HepG2 (cell line): ENCODE measurements at regions not wholly inside any gene's neighbourhood (a gene's known extent, or its start where the extent isn't known, plus 50 kb on each side); places are given as distances from the start of the nearest gene placed in this dataset.
A peak's percentile ranks its signal among the peaks of the same experiment; 100 is the strongest.

Experiments
- ARID2 ChIP-seq: sonication (generic); formaldehyde crosslinking; IDR thresholded peaks from 2 replicates; pipeline ENCODE4 v1.8.1; 2022; ENCODE audit warnings: mild to moderate bottlenecking, missing genetic modification reagents, borderline replicate concordance
- BCL6 ChIP-seq: IDR thresholded peaks from 2 replicates; pipeline ENCODE4 v1.6.1; 2016; ENCODE audit warnings: missing genetic modification reagents, missing compliant biosample characterization
- ETV6 ChIP-seq: sonication (generic); formaldehyde crosslinking; conservative IDR thresholded peaks from 2 replicates; pipeline ENCODE4 v1.4.0; 2020; ENCODE audit warnings: missing genetic modification reagents
- FOXO1 ChIP-seq: sonication (generic); formaldehyde crosslinking; IDR thresholded peaks from 2 replicates; pipeline ENCODE4 v1.4.0; 2020; ENCODE audit warnings: missing genetic modification reagents
- ISL2 ChIP-seq: sonication (generic); formaldehyde crosslinking; IDR thresholded peaks from 2 replicates; pipeline ENCODE4 v1.5.0; 2020; ENCODE audit warnings: missing genetic modification reagents
- NR2F6 ChIP-seq, 2 experiments: IDR thresholded peaks; 2 replicates each; pipeline ENCODE4 v1.6.1; 2016; ENCODE audit warnings: antibody characterized with exemption in 1 of 2, mild to moderate bottlenecking in 1 of 2
- PAX8 ChIP-seq: sonication (generic); formaldehyde crosslinking; IDR thresholded peaks from 2 replicates; pipeline ENCODE4 v1.8.0; 2022; ENCODE audit warnings: mild to moderate bottlenecking, missing genetic modification reagents, borderline replicate concordance
- PHF5A ChIP-seq: IDR thresholded peaks from one replicate; pipeline ENCODE4 v1.6.1; 2018; ENCODE audit warnings: low read depth, missing genetic modification reagents; ENCODE audit not compliant: unreplicated experiment
- RARA ChIP-seq: IDR thresholded peaks from 2 replicates; pipeline ENCODE4 v1.6.1; 2016; ENCODE audit warnings: missing genetic modification reagents, missing compliant biosample characterization
- RXRA ChIP-seq: sonication (generic); formaldehyde crosslinking; IDR thresholded peaks from 2 replicates; pipeline ENCODE4 v1.5.1; 2020; ENCODE audit warnings: missing genetic modification reagents
- SMYD3 ChIP-seq: sonication (generic); formaldehyde crosslinking; IDR thresholded peaks from 2 replicates; pipeline ENCODE4 v1.8.1; 2023; ENCODE audit warnings: mild to moderate bottlenecking, missing genetic modification reagents
- SNAPC5 ChIP-seq: sonication (generic); formaldehyde crosslinking; IDR thresholded peaks from 2 replicates; pipeline ENCODE4 v1.8.1; 2023; ENCODE audit warnings: mild to moderate bottlenecking, missing genetic modification reagents, borderline replicate concordance
- SOX5 ChIP-seq: IDR thresholded peaks from 2 replicates; pipeline ENCODE4 v1.6.1; 2016; ENCODE audit warnings: borderline replicate concordance
- SP5 ChIP-seq: IDR thresholded peaks from 2 replicates; pipeline ENCODE4 v1.6.1; 2016; ENCODE audit warnings: low read depth, borderline replicate concordance
- ZBTB3 ChIP-seq: sonication (generic); formaldehyde crosslinking; IDR thresholded peaks from 2 replicates; pipeline ENCODE4 v1.4.0; 2020; ENCODE audit warnings: low read depth, mild to moderate bottlenecking, moderate library complexity, missing genetic modification reagents, borderline replicate concordance
- ZNF331 ChIP-seq: sonication (generic); formaldehyde crosslinking; IDR thresholded peaks from 2 replicates; pipeline ENCODE4 v1.4.0; 2020; ENCODE audit warnings: missing genetic modification reagents
- ZNF75D ChIP-seq: sonication (generic); formaldehyde crosslinking; IDR thresholded peaks from 2 replicates; pipeline ENCODE4 v1.8.1; 2023; ENCODE audit warnings: missing genetic modification reagents, mild to moderate bottlenecking, borderline replicate concordance
- ZNF768 ChIP-seq: sonication (generic); formaldehyde crosslinking; IDR thresholded peaks from 2 replicates; pipeline ENCODE4 v1.4.0; 2020; ENCODE audit warnings: missing genetic modification reagents
- ZNF883 ChIP-seq: sonication (generic); formaldehyde crosslinking; IDR thresholded peaks from 2 replicates; pipeline ENCODE4 v1.5.1; 2020; ENCODE audit warnings: mild to moderate bottlenecking, missing genetic modification reagents; ENCODE audit errors: not compliant biosample characterization
- ZZZ3 ChIP-seq: sonication (generic); formaldehyde crosslinking; IDR thresholded peaks from 2 replicates; pipeline ENCODE4 v1.4.0; 2020; ENCODE audit warnings: missing genetic modification reagents, mild to moderate bottlenecking, borderline replicate concordance
- TF ChIP-seq, protein P1 (sequence below): sonication (generic); formaldehyde crosslinking; IDR thresholded peaks from 2 replicates; pipeline ENCODE4 v1.5.0; 2020; ENCODE audit warnings: mild to moderate bottlenecking, missing genetic modification reagents
- TF ChIP-seq, protein P2 (sequence below): sonication (generic); formaldehyde crosslinking; IDR thresholded peaks from 2 replicates; pipeline ENCODE4 v1.4.0; 2020; ENCODE audit warnings: mild to moderate bottlenecking, missing genetic modification reagents
- TF ChIP-seq, protein P3 (sequence below): sonication (generic); formaldehyde crosslinking; IDR thresholded peaks from 2 replicates; pipeline ENCODE4 v1.5.1; 2020; ENCODE audit warnings: mild to moderate bottlenecking, missing genetic modification reagents, moderate library complexity

DNA sequence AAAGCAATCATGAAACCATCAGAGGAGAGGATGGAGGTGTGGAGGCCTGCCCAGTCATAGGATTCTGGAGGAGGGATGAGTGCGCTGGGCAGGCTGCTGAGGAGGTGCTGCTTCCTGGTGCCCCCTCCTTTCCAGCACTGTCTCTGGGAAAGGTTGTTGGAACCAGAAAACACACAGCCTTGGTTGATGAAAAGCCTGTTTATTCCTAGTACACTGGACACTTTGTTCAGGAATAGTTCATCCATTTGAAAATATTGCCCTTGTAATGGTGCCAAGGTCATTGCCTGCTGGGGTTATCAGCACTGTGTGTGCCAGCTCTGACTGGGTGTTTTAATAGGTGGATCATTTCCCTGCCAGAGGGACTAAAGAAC is 83.7 kb upstream of the ARMC2 start (continued):
- TF ChIP-seq ISL2 (peak; percentile 58; the same call in 1 of the 2 replicates), ZBTB3 (CRISPR knock-in tag) (no peak), SP5 (CRISPR knock-in tag) (peak; percentile 45; the same call in 1 of the 2 replicates), NR2F6 (IDR thresholded peaks at IDR 0.05) (peak; percentile 80), NR2F6 (CRISPR knock-in tag; IDR thresholded peaks at IDR 0.05) (peak; percentile 82), SMYD3 (CRISPR knock-in tag) (no peak), SNAPC5 (no peak), FOXO1 (CRISPR knock-in tag) (peak; percentile 82), PHF5A (CRISPR knock-in tag) (no peak), PAX8 (CRISPR knock-in tag) (0 out of 2 replicates have a peak, but pooled peaks have one; percentile 11), ZNF75D (no peak), BCL6 (CRISPR knock-in tag) (peak; percentile 82), ZNF331 (CRISPR knock-in tag) (no peak), RXRA (CRISPR knock-in tag) (peak; percentile 63), ETV6 (no peak), ZNF768 (CRISPR knock-in tag) (peak; percentile 87), ARID2 (CRISPR knock-in tag) (no peak), RARA (CRISPR knock-in tag) (peak; percentile 63), ZNF883 (CRISPR knock-in tag) (no peak), SOX5 (peak; percentile 62; the same call in 1 of the 2 replicates), ZZZ3 (CRISPR knock-in tag) (no peak)
- TF ChIP-seq, protein P1, sequence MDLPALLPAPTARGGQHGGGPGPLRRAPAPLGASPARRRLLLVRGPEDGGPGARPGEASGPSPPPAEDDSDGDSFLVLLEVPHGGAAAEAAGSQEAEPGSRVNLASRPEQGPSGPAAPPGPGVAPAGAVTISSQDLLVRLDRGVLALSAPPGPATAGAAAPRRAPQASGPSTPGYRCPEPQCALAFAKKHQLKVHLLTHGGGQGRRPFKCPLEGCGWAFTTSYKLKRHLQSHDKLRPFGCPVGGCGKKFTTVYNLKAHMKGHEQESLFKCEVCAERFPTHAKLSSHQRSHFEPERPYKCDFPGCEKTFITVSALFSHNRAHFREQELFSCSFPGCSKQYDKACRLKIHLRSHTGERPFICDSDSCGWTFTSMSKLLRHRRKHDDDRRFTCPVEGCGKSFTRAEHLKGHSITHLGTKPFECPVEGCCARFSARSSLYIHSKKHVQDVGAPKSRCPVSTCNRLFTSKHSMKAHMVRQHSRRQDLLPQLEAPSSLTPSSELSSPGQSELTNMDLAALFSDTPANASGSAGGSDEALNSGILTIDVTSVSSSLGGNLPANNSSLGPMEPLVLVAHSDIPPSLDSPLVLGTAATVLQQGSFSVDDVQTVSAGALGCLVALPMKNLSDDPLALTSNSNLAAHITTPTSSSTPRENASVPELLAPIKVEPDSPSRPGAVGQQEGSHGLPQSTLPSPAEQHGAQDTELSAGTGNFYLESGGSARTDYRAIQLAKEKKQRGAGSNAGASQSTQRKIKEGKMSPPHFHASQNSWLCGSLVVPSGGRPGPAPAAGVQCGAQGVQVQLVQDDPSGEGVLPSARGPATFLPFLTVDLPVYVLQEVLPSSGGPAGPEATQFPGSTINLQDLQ (CRISPR knock-in tag), result no peak
- TF ChIP-seq, protein P2, sequence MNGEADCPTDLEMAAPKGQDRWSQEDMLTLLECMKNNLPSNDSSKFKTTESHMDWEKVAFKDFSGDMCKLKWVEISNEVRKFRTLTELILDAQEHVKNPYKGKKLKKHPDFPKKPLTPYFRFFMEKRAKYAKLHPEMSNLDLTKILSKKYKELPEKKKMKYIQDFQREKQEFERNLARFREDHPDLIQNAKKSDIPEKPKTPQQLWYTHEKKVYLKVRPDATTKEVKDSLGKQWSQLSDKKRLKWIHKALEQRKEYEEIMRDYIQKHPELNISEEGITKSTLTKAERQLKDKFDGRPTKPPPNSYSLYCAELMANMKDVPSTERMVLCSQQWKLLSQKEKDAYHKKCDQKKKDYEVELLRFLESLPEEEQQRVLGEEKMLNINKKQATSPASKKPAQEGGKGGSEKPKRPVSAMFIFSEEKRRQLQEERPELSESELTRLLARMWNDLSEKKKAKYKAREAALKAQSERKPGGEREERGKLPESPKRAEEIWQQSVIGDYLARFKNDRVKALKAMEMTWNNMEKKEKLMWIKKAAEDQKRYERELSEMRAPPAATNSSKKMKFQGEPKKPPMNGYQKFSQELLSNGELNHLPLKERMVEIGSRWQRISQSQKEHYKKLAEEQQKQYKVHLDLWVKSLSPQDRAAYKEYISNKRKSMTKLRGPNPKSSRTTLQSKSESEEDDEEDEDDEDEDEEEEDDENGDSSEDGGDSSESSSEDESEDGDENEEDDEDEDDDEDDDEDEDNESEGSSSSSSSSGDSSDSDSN, result peak; percentile 70; the same call in 1 of the 2 replicates
- TF ChIP-seq, protein P3, sequence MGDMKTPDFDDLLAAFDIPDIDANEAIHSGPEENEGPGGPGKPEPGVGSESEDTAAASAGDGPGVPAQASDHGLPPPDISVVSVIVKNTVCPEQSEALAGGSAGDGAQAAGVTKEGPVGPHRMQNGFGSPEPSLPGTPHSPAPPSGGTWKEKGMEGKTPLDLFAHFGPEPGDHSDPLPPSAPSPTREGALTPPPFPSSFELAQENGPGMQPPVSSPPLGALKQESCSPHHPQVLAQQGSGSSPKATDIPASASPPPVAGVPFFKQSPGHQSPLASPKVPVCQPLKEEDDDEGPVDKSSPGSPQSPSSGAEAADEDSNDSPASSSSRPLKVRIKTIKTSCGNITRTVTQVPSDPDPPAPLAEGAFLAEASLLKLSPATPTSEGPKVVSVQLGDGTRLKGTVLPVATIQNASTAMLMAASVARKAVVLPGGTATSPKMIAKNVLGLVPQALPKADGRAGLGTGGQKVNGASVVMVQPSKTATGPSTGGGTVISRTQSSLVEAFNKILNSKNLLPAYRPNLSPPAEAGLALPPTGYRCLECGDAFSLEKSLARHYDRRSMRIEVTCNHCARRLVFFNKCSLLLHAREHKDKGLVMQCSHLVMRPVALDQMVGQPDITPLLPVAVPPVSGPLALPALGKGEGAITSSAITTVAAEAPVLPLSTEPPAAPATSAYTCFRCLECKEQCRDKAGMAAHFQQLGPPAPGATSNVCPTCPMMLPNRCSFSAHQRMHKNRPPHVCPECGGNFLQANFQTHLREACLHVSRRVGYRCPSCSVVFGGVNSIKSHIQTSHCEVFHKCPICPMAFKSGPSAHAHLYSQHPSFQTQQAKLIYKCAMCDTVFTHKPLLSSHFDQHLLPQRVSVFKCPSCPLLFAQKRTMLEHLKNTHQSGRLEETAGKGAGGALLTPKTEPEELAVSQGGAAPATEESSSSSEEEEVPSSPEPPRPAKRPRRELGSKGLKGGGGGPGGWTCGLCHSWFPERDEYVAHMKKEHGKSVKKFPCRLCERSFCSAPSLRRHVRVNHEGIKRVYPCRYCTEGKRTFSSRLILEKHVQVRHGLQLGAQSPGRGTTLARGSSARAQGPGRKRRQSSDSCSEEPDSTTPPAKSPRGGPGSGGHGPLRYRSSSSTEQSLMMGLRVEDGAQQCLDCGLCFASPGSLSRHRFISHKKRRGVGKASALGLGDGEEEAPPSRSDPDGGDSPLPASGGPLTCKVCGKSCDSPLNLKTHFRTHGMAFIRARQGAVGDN (CRISPR knock-in tag), result peak; percentile 55
